Rectal smooth muscle tissue (tissue), 1 donor: ENCODE measurements at regions not wholly inside any gene's neighbourhood (a gene's known extent, or its start where the extent isn't known, plus 50 kb on each side); places are given as distances from the start of the nearest gene placed in this dataset.

ENCODE experiments used
- H3K27ac ChIP-seq: one replicate; pipeline ENCODE4 v1.7.0; 2013; ENCODE audit warnings: low read depth, low read length, inconsistent platforms
- H3K27me3 ChIP-seq: one replicate; pipeline ENCODE4 v1.7.0; 2013; ENCODE audit warnings: low read length; ENCODE audit not compliant: control insufficient read depth, insufficient read depth
- H3K36me3 ChIP-seq: one replicate; pipeline ENCODE4 v1.7.0; 2013; ENCODE audit warnings: low read length; ENCODE audit not compliant: control insufficient read depth, insufficient read depth
- H3K4me1 ChIP-seq: one replicate; pipeline ENCODE4 v1.7.0; 2013; ENCODE audit warnings: low read length; ENCODE audit not compliant: control insufficient read depth, insufficient read depth
- H3K4me3 ChIP-seq: one replicate; pipeline ENCODE4 v1.7.0; 2013; ENCODE audit warnings: low read length
- H3K9ac ChIP-seq: one replicate; pipeline ENCODE4 v1.7.0; 2013; ENCODE audit warnings: low read length

DNA sequence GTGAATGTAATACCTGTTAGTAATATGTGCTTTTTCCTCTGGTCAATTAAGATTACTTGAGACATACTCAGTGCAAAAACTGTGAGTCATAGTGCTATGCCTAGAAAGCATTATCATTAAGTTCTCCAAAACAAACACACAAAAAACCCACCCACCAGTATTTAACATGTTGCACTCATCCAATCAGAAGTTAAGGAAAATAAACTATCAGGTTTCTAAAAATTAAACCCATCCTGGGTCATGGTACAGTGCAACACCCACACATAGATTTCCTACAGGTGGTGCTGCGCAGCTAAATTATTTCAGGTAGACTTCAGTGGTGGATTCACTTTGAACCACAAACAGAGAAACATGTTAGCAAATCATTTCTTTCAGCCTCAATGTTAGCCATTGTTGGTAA, 264.4 kb upstream of the VEPH1 start:
- no peak overlapping the region for H3K9ac ChIP-seq
- H3K4me1 ChIP-seq: no peaks in the 10 kb centered on the region
- H3K4me3 ChIP-seq: no peak overlapping the region
- no peaks in the 10 kb centered on the region for H3K36me3 ChIP-seq
- no peaks in the 10 kb centered on the region for H3K27me3 ChIP-seq
- no peak overlapping the region for H3K27ac ChIP-seq

DNA sequence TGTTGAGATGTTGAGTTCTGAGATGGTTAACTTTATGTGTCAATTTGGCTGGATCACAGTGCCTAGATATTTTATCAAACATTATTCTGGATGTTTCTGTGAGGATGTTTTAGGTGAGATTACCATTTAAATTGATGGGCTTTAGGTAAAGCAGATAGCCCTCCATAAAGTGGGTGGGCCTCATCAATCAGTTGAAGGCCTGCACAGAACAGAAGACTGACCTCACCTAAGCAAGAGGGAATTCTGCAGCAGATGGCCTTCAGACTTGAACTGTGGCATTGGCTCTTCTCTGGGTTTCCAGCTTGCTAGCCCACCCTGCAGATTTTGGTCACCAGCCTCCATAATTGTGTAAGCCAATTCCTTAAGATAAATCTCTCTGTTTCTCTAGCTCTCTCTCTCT, 260.4 kb upstream of the VEPH1 start:
- H3K9ac ChIP-seq: no peak overlapping the region
- H3K4me3 ChIP-seq: no peak overlapping the region
- H3K27me3 ChIP-seq: no peaks in the 10 kb centered on the region
- H3K36me3 ChIP-seq: no peaks in the 10 kb centered on the region
- H3K27ac ChIP-seq: no peak overlapping the region
- H3K4me1 ChIP-seq: no peaks in the 10 kb centered on the region

DNA sequence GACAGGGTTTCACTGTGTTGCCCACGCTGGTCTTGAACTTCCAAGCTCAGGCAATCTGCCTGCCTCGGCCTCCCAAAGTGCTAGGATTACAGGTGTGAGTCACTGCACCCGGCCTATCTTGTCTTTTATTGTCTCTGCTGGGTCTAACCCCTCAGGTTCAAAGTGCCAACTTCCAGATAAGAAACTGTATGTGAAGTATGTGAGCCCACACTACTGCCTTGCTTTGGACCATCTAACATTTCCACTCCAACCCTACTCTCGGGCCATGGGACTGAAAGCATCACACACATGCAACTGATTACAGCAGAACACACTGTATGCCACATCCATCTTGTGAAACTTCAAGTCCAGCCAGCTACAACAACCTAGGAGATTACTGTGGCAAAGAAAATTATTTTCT, 256.1 kb upstream of the VEPH1 start:
- Histone ChIP-seq H3K36me3 (no peaks in the 10 kb centered on the region), H3K4me3 (no peak overlapping the region), H3K27ac (no peak overlapping the region), H3K4me1 (no peaks in the 10 kb centered on the region), H3K9ac (no peak overlapping the region), H3K27me3 (no peaks in the 10 kb centered on the region)

DNA sequence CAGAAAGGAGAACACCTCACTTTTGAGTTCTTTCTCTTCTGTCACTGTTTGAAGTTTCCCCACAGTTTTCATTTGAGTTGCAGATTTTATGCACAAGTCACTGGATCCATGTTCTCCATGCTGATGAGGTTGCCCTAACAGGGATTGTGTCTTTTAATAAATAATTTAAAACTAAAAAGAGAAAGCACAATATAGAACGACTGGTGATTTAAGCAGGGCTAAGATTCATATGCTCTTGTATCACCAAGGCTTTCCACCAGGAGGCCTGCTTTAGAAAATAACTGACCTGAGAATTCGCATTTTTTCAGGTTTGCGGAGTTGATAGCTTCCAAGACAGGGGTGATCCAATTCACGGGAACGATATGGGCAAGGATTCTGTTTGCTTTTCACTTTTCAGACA, 252.0 kb upstream of the VEPH1 start:
- no peaks in the 10 kb centered on the region for H3K36me3 ChIP-seq
- H3K9ac ChIP-seq: no peak overlapping the region
- H3K4me3 ChIP-seq: no peak overlapping the region
- H3K4me1 ChIP-seq: no peaks in the 10 kb centered on the region
- no peak overlapping the region for H3K27ac ChIP-seq
- no peaks in the 10 kb centered on the region for H3K27me3 ChIP-seq

DNA sequence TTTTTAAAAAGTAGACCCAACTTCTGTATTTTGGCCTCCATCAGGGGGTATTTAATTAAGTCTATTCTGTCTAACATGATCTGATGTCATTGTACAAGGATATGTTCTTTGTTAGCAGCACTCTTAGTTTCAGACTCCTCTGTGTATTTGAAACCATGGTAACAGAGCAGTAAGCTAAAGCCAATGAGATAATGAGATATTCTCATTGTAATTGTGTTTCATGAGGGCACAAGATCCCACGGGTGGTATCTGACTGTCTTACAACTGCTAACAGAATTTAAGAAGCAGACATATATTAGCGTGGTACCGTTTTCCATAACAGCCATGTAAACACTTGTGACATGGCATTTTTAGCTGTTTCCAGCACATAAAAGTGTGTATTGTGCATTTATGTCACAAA, 251.2 kb upstream of the VEPH1 start:
- no peak overlapping the region for H3K27ac ChIP-seq
- H3K36me3 ChIP-seq: no peaks in the 10 kb centered on the region
- no peak overlapping the region for H3K9ac ChIP-seq
- no peaks in the 10 kb centered on the region for H3K4me1 ChIP-seq
- H3K27me3 ChIP-seq: no peaks in the 10 kb centered on the region
- no peak overlapping the region for H3K4me3 ChIP-seq

DNA sequence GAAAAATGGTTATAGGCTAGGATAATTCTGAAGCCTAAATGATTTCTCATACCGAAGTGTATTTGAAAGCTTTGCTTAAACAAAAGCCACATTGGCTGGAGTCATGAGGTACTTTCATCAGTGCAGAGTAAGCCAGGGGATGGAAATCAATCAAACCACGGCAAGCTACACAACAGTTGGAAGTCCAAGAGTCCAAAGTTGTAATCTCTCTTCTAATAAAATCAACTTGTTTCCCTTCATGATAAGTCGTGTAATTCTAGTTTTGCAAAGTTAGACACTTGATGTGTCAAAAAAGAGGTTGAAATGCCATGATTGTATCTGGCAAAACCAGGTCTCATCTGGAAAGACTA, 250.5 kb upstream of the VEPH1 start:
- H3K4me3 ChIP-seq: no peak overlapping the region
- no peaks in the 10 kb centered on the region for H3K36me3 ChIP-seq
- no peaks in the 10 kb centered on the region for H3K4me1 ChIP-seq
- H3K27ac ChIP-seq: no peak overlapping the region
- H3K9ac ChIP-seq: no peak overlapping the region
- H3K27me3 ChIP-seq: no peaks in the 10 kb centered on the region

DNA sequence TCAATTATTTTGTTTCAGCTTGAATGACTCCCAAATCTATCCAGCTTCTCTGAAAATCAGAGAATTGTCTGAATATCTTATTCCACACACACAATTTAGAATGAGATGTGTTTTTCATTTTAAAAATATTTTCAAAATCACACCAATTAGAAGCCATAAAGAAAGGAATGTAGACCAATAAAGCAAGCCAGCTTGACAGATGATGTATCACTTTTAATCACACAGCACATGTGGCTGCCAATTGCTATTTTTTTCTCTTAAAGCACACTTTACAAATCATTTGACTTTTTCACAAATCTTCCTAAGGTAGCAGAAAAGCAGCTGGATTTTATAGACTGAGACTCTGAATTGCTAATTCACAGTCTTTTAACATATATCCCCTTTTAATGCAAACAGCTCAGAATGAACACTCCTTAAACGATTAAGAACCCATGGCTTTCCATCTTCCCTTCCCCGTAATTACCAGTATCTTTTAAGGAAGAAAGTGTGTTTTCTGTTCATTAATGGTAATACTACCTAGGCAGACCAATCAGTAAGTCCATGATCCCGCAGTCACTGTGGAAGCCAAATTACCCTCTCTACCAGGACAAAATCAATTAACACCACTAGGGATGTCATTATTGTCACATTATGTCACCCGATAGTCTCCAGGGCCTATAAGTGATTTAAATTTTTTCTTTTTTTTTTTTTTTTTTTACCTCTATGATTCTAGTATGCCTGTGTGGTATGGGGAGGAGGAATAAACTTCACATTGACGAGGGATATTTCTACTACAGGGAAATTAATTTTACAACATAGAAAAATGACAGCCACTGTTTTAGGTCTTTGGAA, 250.0 kb upstream of the VEPH1 start:
- no peaks in the 10 kb centered on the region for H3K4me1 ChIP-seq
- H3K27me3 ChIP-seq: no peaks in the 10 kb centered on the region
- H3K27ac ChIP-seq: no peak overlapping the region
- H3K4me3 ChIP-seq: no peak overlapping the region
- no peaks in the 10 kb centered on the region for H3K36me3 ChIP-seq
- no peak overlapping the region for H3K9ac ChIP-seq

DNA sequence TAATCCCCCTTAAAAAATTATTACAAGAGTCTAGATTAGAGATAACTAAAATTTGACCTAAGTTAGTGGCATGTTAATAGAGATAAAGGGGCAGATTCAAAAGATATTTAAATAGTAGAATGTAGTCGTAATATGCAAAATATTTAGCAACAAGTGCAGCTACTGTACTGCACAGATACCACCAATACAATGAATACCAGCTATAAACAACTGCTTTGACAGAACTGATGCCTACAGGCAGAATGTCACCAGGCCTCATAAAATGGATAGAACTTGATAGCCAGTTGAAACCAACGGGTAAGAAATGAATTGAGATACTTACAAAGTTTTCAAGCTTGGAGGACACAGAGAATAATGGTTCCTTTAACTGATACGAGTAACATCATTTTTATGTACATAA, 249.3 kb upstream of the VEPH1 start:
- no peak overlapping the region for H3K4me3 ChIP-seq

DNA sequence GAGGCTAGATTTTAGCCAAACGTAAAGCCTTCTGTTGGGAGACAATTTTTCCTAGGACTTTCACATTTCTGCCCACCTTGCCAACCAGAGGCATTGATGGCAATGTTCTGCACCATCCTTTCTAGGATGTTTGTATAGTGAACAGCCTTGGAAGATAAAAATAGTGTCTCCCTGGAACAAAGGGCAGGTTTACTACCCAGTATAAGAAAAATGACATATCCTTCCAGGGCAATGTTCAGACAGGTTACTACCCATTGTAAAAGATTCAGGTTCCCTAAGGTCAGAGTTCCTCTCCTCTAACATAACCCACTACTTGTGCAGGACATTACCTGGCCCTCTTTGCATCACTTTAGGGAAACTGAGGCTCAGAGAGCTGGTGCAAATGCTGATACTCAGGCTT, 248.2 kb upstream of the VEPH1 start:
- Histone ChIP-seq H3K27me3 (no peaks in the 10 kb centered on the region), H3K9ac (no peak overlapping the region), H3K4me1 (no peaks in the 10 kb centered on the region), H3K4me3 (no peak overlapping the region), H3K36me3 (no peaks in the 10 kb centered on the region), H3K27ac (no peak overlapping the region)

More for the DNA sequence above, 249.3 kb upstream of the VEPH1 start:
- Histone ChIP-seq H3K27me3 (no peaks in the 10 kb centered on the region), H3K27ac (no peak overlapping the region), H3K36me3 (no peaks in the 10 kb centered on the region), H3K4me1 (no peaks in the 10 kb centered on the region), H3K9ac (no peak overlapping the region)

DNA sequence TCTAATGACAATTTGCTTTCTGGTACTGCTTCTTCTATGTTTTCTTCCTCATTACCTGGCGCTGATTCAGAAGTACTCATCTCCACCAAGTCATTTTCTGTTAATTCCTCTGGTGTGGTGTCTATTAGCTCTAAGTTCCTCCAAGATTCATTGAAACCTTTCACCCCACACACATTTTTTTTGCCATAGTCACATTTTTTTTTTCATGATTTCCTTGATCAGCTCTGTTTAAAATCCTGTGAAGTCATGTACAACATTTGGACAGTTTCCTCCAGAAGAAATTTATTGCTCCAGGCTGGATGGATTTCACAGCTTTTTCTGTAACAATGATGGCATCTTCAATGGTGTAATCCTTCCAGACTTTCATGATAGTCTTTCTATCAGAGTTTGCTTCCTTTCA, 243.2 kb upstream of the VEPH1 start:
- Histone ChIP-seq H3K9ac (no peak overlapping the region), H3K36me3 (no peaks in the 10 kb centered on the region), H3K4me3 (no peak overlapping the region), H3K4me1 (no peaks in the 10 kb centered on the region), H3K27ac (no peak overlapping the region), H3K27me3 (no peaks in the 10 kb centered on the region)

DNA sequence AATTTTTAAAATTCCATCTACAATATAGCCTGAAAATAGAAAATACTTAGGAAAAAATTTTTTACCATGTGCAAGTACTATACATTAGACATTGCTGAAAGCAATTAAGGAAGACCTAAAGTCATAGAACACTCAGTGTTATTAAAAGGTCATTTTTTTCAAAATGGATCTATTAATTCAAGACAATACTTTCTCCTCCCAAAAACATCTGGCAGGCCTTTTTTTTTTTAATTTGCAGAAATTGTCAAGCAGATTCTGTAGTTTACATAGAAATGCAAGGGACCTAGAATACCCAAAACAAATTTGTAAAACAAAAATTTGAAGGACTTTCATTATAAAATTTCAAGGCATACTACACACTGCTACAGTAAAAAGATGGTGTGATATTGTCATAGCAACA, 238.4 kb upstream of the VEPH1 start:
- Histone ChIP-seq H3K9ac (no peak overlapping the region), H3K4me3 (no peak overlapping the region), H3K4me1 (no peaks in the 10 kb centered on the region), H3K36me3 (no peaks in the 10 kb centered on the region), H3K27ac (no peak overlapping the region), H3K27me3 (no peaks in the 10 kb centered on the region)

DNA sequence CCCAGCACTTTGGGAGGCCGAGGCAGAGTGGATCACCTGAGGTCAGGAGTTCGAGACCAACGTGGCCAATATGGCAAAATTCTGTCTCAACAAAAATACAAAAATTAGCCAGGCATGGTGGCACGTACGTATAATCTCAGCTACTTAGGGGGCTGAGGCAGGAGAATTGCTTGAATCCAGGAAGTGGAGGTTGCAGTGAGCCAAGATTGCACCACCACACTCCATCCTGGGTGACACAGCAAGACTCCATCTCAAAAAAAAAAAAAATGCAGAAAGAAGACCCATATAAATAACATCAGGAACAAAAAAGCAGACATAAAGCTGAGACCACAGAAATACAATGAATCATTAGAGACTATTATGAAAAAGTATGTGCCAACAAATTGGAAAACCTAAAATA, 235.2 kb upstream of the VEPH1 start:
- no peak overlapping the region for H3K9ac ChIP-seq
- no peaks in the 10 kb centered on the region for H3K27me3 ChIP-seq
- H3K27ac ChIP-seq: no peak overlapping the region
- H3K36me3 ChIP-seq: no peaks in the 10 kb centered on the region
- H3K4me3 ChIP-seq: no peak overlapping the region
- H3K4me1 ChIP-seq: no peaks in the 10 kb centered on the region

DNA sequence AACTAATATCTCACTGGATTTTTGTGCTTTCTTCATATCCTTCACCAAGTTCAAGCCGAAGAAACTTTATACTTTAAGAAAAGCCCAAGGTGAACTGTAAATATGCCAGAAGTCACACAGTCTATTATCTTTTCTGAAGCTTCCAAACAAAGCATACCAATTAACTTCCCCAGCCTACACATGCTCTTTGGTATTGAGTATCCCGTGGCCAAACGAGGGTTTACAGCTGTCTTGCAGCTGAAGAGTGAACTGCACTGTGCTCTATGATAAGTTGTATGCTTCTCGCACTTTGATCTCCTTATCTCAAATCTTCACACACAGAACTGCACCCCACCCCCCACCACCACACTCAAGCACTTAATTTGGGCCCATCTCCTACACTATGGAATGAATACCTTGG, 215.6 kb upstream of the VEPH1 start:
- no peaks in the 10 kb centered on the region for H3K4me1 ChIP-seq
- H3K27ac ChIP-seq: no peak overlapping the region
- no peak overlapping the region for H3K9ac ChIP-seq
- no peaks in the 10 kb centered on the region for H3K36me3 ChIP-seq
- no peak overlapping the region for H3K4me3 ChIP-seq
- no peaks in the 10 kb centered on the region for H3K27me3 ChIP-seq
